ENCODE measurements at regions not wholly inside any gene's neighbourhood (a gene's known extent, or its start where the extent isn't known, plus 50 kb on each side); places are given as distances from the start of the nearest gene placed in this dataset.

DNA sequence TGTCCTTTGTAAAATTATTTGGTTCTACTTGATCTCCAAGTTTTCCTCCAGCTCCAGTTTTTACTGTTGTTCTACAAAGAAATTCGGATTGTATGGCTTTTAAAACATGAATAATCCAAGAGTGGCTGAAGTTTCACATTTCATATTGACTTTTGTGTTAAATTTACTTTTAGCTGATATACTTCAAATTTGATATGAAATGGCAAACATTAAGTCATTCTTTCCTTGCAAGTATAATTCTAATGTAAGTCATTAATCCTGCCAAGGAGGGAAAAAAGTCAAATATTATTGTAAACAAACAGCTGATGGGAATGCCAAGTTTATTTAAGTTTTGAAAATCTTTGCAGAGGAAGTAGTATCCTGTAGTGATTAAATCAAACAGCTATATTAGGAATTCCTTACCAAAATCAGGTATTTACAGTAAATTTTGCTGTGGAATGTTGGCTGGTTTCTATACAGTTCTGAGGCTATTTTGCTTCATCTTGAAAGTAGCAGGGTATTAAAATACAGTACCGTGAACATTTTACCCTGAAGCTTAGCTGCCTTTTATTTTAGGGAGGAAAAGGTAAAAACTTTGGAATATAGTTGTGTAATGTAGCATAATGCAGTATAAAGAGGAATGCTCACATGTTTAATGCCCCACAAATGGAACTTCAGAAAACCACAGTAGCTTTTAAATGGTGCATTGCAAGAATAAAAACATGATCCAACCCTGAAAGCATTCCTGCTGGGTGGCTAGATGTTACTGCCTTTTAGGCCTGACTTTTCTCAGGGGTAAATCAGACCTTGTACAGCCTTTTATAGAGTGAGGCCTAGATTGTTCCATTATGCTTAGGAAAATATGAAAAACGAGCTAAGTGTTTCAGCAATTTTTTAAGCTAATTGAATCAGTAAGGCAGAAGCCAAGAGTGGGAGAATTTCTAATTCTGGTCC is 62.7 kb upstream of the NT5C1B start:
- DNase-seq (ENCODE audit: low read depth): peak; percentile 86
- no peak overlapping the region for H3K4me3 ChIP-seq (ENCODE audit: low read length)
- TF ChIP-seq, protein P1, sequence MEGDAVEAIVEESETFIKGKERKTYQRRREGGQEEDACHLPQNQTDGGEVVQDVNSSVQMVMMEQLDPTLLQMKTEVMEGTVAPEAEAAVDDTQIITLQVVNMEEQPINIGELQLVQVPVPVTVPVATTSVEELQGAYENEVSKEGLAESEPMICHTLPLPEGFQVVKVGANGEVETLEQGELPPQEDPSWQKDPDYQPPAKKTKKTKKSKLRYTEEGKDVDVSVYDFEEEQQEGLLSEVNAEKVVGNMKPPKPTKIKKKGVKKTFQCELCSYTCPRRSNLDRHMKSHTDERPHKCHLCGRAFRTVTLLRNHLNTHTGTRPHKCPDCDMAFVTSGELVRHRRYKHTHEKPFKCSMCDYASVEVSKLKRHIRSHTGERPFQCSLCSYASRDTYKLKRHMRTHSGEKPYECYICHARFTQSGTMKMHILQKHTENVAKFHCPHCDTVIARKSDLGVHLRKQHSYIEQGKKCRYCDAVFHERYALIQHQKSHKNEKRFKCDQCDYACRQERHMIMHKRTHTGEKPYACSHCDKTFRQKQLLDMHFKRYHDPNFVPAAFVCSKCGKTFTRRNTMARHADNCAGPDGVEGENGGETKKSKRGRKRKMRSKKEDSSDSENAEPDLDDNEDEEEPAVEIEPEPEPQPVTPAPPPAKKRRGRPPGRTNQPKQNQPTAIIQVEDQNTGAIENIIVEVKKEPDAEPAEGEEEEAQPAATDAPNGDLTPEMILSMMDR (conservative IDR thresholded peaks at IDR 0.05; ENCODE audit: low read length): no peak

DNA sequence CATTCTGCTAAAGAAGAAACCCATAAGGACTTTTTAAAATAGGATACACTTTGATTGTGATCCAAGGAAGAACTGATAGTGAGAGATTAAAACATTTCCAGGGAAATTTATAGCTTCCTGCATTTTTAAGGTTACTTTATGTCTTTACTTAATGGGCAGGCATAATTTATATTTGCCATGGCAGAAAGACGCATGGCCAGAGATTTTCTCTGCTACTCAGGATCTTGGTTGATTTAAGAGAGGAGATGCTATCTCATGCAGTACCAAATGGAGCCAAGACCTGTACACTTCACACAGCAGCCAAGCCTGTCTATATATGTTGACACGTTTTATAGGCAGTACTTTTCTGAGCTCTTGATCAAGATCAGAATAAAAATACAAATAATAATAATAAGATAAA is 60.9 kb upstream of the NT5C1B start:
- H3K4me3 ChIP-seq (ENCODE audit: low read length): no peak overlapping the region
- no peak for DNase-seq (ENCODE audit: low read depth)
- TF ChIP-seq, protein P1 (conservative IDR thresholded peaks at IDR 0.05; ENCODE audit: low read length): no peak

DNA sequence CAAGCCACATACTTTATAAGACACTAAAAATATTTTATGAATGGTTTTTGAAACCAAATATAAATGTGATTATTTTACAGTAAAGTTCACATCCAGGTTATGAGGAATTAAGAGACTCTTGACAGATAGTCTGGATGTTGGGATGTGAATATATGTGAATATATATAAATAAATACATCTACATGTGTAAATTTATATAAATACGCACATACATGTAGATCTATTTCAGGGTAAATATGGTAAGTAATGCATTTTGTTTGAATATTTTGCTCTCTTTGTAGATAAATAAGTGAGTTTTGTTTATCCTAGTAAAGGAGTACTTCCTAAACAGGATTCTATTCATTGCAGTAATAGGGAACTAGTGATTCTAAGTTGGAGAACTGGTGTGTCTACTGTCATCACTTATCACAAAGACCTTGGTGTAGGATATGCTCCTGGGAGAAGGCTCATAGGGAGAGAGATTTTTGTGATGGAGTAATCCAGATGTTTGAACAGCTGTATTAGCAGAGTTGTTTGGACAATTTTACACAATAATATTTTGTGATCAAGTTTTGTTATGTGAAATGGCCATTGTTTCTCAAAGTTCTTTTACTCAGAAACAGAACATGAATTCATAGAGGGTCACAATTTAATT is 60.2 kb upstream of the NT5C1B start:
- no peak for DNase-seq (ENCODE audit: low read depth)
- H3K4me3 ChIP-seq (ENCODE audit: low read length): no peak overlapping the region
- TF ChIP-seq, protein P1 (conservative IDR thresholded peaks at IDR 0.05; ENCODE audit: low read length): no peak

DNA sequence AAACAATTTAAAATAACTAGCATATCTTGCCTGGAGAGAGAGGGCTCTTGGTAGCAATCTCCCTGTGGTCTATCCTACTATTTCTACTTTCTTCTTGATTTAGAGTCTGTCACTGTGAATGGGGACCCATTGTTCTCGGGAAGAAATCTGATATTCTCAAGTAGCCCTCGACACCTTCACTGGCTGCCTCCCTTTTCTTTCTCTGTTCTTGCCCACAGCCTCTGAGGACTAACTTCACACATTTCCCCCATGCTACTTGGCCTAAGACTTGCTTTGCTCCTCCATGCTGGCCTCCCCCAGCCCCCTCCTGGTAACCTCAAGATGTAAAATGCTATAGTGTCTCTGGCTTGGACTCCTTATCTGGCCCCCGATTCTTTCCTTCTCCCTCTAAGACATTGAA is 58.8 kb upstream of the NT5C1B start:
- DNase-seq (ENCODE audit: low read depth): no peak
- TF ChIP-seq, protein P1 (conservative IDR thresholded peaks at IDR 0.05; ENCODE audit: low read length): no peak
- no peak overlapping the region for H3K4me3 ChIP-seq (ENCODE audit: low read length)

DNA sequence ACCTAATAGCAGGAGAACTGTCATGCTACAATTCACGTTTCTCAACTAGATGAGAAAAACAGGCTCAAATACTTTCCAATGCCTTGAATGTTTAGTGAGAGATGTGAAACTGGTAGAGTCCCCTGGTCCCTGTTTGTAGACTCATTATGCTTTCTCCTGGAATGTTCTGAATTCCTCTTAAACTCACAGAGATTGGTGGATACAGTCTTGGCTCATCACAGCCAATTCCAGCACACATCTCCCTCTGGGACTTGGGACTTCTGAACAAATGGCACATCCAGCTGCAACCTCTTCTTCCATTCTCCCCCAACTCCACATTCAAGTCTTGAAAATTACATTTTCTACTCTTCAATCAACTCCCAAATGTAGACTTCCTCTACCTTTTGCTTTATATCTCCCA is 58.4 kb upstream of the NT5C1B start:
- TF ChIP-seq, protein P1 (conservative IDR thresholded peaks at IDR 0.05; ENCODE audit: low read length): no peak
- no peak overlapping the region for H3K4me3 ChIP-seq (ENCODE audit: low read length)
- peak; percentile 33 for DNase-seq (ENCODE audit: low read depth)

DNA sequence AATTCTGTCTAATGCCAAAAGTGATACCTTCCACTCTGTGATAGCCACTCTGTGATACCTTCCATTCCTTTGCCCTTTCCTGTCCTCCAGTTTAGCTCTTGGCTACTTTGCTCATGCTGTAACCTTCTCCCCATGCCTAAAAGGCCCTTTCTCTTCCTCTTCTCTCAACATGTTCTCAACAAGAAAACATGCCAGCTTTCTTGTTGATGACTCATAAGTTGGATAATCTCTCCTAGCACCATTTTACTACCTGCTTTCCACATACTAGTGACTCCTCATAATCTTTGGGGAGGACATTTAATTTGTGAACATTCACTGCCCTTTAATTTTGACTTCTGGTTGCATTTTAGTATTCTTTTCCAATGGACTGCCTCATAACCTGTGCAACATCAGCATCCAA is 55.9 kb upstream of the NT5C1B start:
- no peak overlapping the region for H3K4me3 ChIP-seq (ENCODE audit: low read length)
- DNase-seq (ENCODE audit: low read depth): no peak
- TF ChIP-seq, protein P1 (conservative IDR thresholded peaks at IDR 0.05; ENCODE audit: low read length): no peak

DNA sequence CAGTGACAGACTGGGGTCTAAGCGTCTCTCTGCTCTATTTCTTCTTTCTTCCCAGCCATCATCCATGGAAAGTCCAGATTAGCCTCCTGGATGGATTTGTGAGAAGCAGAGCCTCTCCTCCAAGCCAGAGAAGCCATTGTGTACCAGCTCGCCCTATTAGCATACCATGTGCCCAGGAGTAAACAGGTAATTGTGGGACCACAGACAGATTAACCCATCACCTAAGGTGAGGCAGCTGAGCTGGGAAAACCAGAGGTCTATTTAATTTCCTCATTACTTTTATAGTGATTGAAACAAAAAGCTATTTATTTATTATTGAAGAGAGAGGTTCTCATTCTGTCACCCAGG is 54.7 kb upstream of the NT5C1B start:
- DNase-seq (ENCODE audit: low read depth): no peak
- TF ChIP-seq, protein P1 (conservative IDR thresholded peaks at IDR 0.05; ENCODE audit: low read length): no peak
- no peak overlapping the region for H3K4me3 ChIP-seq (ENCODE audit: low read length)
